Immature natural killer cell (primary cell): ENCODE measurements at regions not wholly inside any gene's neighbourhood (a gene's known extent, or its start where the extent isn't known, plus 50 kb on each side); places are given as distances from the start of the nearest gene placed in this dataset.

Experiments used
- DNase-seq, 3 donors: peaks; one replicate each; pipeline ENCODE4 v3.0.0; 2022; ENCODE audit warnings: mixed read lengths in 1 of 3
- H3K27ac Mint-ChIP-seq, 6 donors: one replicate each; pipeline ENCODE4 v1.8.0; 2020; ENCODE audit warnings: mixed read lengths in 6 of 6, mild to moderate bottlenecking in 5 of 6, inconsistent platforms in 4 of 6, moderate library complexity in 3 of 6
- H3K27me3 Mint-ChIP-seq, 3 donors: one replicate each; pipeline ENCODE4 v1.8.0; 2020 to 2021; ENCODE audit warnings: low read depth in 3 of 3, mild to moderate bottlenecking in 3 of 3, mixed read lengths in 3 of 3, moderate library complexity in 3 of 3, inconsistent platforms in 1 of 3
- H3K36me3 Mint-ChIP-seq, 3 donors: one replicate each; pipeline ENCODE4 v1.8.0; 2020; ENCODE audit warnings: mixed read lengths in 3 of 3, inconsistent platforms in 2 of 3, mild to moderate bottlenecking in 2 of 3
- H3K4me1 Mint-ChIP-seq, 2 donors: one replicate each; pipeline ENCODE4 v1.8.0; 2020; ENCODE audit warnings: inconsistent platforms in 2 of 2, mild to moderate bottlenecking in 2 of 2, mixed read lengths in 2 of 2, moderate library complexity in 1 of 2
- H3K4me3 Mint-ChIP-seq, 5 donors: one replicate each; pipeline ENCODE4 v1.8.0; 2020; ENCODE audit warnings: mild to moderate bottlenecking in 5 of 5, mixed read lengths in 5 of 5, inconsistent platforms in 3 of 5, moderate library complexity in 3 of 5
- H3K9me3 Mint-ChIP-seq, 6 donors: one replicate each; pipeline ENCODE4 v1.8.0; 2020; ENCODE audit warnings: mild to moderate bottlenecking in 6 of 6, mixed read lengths in 6 of 6, inconsistent platforms in 4 of 6, moderate library complexity in 3 of 6

DNA sequence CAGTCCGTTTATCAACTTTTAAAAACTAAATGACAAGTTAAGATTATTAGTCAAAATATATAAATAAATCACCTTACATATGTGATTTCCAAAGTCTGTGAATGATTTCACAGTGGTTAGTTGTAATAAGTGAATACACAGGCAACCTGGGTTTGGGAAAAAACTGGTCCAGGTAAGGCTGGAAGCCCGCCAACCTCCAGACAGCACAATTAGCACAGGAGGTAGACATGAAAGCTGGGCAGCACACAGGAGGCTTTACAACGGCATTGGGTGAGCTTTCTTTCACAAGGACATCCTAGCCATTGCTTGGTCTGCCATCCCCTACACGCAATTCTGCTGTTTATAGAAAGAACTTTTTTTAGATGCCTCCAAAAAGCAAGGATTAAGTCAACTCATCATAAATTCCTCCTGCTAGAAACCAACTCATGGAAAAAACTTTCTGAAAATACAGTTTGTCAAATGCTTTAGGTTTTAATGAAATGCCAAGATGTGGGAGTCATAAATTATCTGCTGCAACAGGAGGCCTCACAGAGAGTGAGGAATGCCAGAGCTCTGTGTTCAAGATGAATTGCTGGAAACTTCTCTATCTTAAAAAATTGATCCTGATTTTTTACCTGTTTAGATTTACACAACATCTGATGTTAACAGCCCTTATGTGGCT lies 346.8 kb upstream of the NFE2L3 start:
- Mint-ChIP-seq H3K4me3 (no peak overlapping the region), H3K4me1 (no peaks in the 10 kb centered on the region), H3K27me3 (peaks cover 0 to 16% (median 5%) of the 10 kb centered on the region in 3 donors), H3K9me3 (no peaks in the 10 kb centered on the region), H3K27ac (no peak overlapping the region), H3K36me3 (no peaks in the 10 kb centered on the region)
- DNase-seq: no peak

DNA sequence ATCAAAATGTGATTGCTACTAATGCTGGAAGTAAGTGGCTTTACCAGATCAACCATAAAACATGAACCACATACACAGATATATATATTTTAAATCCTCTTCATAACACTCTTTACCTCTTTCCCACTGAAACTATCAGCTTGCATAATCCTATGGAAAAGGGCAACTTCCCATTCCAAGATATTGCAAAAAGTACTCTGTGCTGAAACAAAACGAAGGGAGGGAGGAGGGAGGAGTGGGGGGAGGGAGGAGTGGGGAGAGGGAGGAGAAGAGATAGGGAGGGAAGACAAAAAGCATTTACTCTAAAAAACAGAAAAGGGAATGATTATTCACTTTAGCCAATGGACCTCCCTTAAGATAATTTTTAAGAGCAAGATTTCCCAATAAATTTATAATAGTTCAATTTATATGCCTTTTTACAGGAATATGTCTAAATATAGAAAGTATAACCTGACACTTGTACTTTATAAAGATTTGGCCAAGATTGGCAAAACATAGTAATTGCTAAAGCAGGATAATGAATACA lies 344.8 kb upstream of the NFE2L3 start:
- H3K27me3 Mint-ChIP-seq: peaks cover 0 to 18% (median 5%) of the 10 kb centered on the region in 3 donors
- no peak overlapping the region for H3K27ac Mint-ChIP-seq
- H3K4me3 Mint-ChIP-seq: no peak overlapping the region
- no peak for DNase-seq
- H3K4me1 Mint-ChIP-seq: no peaks in the 10 kb centered on the region
- H3K9me3 Mint-ChIP-seq: no peaks in the 10 kb centered on the region
- H3K36me3 Mint-ChIP-seq: no peaks in the 10 kb centered on the region

DNA sequence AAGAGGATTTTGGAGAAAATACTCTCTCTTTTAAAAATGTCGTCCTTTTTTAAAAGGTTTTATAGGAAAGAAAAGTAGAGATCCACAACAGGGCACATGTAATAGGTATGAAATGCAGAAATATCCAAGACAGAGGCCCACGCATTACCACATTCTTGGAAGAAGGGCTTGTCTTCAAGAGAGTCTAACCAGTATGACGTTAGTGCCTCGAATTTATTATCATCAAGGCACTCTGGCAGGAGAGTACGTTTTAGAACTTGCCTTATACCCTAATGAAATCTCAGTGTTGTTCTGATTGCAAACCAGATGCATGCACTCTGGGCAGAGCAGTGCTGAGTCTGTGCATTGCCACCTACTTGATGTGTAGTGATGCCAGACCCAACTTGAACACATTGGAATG lies 342.6 kb upstream of the NFE2L3 start:
- DNase-seq: no peak
- no peaks in the 10 kb centered on the region for H3K36me3 Mint-ChIP-seq
- no peaks in the 10 kb centered on the region for H3K9me3 Mint-ChIP-seq
- H3K27ac Mint-ChIP-seq: no peak overlapping the region
- no peaks in the 10 kb centered on the region for H3K4me1 Mint-ChIP-seq
- peaks cover 0 to 13% (median 2%) of the 10 kb centered on the region in 3 donors for H3K27me3 Mint-ChIP-seq
- H3K4me3 Mint-ChIP-seq: no peak overlapping the region

DNA sequence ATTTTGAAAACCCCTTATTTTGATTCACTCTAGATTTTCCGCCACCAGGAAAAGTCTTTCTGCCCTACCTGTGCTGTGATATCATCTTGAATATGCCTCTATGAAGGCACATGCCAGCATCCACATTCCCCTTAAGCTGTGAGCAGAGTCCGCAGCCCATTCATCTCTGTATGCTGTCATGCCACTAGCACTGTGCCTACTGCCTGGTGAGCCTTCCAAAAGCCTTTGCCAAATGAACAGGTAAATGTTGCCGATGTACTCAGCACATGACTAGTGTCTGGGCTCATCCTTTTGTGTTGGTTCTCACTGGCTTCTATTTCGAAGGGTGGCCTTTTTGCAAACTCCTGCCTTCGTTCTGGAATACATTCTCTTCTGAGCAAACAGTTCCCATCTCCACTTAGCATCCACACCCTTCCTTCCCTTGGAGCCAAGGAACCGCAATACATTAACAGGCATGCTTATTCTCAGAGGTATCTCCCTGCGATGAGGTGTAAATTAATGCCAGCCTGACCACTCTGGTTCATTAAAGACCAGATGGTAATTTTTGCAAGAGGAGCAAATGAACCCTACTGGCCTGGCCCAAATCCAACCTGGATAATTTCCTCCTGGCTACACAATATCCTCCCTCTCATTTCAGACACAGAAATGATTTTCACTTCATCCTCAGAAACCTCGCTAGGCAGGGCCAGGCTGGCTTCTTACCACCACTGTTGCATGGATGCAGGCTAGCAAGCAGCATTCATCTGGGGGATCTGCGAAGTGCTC lies 339.7 kb upstream of the NFE2L3 start:
- no peak for DNase-seq
- Mint-ChIP-seq H3K27me3 (peaks cover 0 to 8% (median 0%) of the 10 kb centered on the region in 3 donors), H3K9me3 (peaks cover 0 to under 1% (median 0%) of the 10 kb centered on the region in 6 donors), H3K36me3 (no peaks in the 10 kb centered on the region), H3K27ac (no peak overlapping the region), H3K4me1 (no peaks in the 10 kb centered on the region), H3K4me3 (no peak overlapping the region)

DNA sequence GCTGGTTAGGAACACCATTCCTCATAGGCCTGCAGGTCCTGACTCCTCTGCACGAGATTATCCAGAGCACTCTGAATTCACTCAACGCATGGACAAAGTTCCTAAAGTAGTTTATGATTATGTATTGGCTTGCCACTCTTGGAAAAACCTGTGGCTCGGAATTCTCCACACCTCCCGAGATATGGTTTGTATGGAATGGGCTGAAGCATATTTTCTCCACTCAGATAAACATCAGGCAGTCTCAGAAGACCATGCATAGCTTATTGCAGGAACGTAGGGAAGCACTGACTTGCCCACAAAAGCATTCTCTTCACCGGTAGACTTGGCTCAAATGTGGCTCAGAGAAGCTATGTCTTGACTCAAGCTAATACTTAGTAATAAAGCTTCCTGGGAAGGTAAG lies 338.6 kb upstream of the NFE2L3 start:
- peaks cover 0 to 7% (median 3%) of the 10 kb centered on the region in 3 donors for H3K27me3 Mint-ChIP-seq
- H3K9me3 Mint-ChIP-seq: peaks cover 0 to 2% (median 0%) of the 10 kb centered on the region in 6 donors
- DNase-seq: no peak
- no peaks in the 10 kb centered on the region for H3K36me3 Mint-ChIP-seq
- no peaks in the 10 kb centered on the region for H3K4me1 Mint-ChIP-seq
- no peak overlapping the region for H3K27ac Mint-ChIP-seq
- H3K4me3 Mint-ChIP-seq: no peak overlapping the region

DNA sequence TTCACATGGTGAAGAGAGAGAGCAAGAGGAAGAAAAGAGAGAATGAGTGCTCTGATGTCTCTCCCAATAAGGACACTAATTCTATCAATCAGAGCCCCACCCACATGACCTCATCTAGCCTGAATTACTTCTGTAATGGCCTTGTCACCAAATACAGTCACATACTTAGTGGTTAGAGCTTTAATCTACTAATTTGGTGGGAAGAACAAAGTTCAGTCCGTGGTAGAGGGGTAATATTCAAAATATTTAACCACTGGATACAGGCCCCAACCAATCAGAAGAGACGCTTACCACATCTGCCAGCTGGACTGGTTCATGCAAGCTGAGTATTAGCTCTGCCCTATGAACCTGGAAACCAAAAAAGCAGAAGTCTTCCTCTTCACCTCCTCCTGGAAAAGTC lies 336.3 kb upstream of the NFE2L3 start:
- H3K36me3 Mint-ChIP-seq: no peaks in the 10 kb centered on the region
- DNase-seq: no peak
- H3K4me3 Mint-ChIP-seq: no peak overlapping the region
- H3K4me1 Mint-ChIP-seq: no peaks in the 10 kb centered on the region
- no peak overlapping the region for H3K27ac Mint-ChIP-seq
- H3K27me3 Mint-ChIP-seq: peaks cover 0 to 7% (median 3%) of the 10 kb centered on the region in 3 donors
- H3K9me3 Mint-ChIP-seq: peaks cover 0 to 2% (median 0%) of the 10 kb centered on the region in 6 donors

DNA sequence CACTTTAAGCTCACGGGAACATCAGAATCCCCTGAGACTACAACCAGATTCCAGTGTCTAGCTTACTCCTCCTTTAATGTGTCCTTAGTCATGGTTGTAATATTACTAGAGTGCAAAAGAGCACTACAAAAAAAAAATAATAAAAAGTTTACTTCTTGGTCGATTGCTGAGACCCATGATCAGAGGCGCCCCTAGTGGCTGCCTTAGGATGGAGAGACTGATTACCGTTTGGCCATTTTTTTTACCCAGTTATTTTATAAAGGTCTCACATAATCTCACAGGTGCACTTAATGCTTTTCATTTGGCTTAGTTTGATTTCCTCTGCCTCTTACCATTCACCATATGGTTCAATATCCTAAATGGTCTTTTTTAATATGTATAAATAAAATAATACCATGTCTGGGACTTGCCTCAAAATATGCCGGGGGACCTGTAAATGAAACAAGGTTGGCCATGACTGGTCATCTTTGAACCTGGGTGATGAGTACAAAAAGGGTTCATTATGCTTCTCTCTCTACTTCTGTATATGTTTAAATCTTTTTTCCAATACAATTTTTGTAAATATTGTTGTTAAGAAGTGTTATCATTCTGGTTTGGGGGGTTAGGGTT lies 331.5 kb upstream of the NFE2L3 start:
- no peaks in the 10 kb centered on the region for H3K36me3 Mint-ChIP-seq
- peaks cover 0 to 2% (median 0%) of the 10 kb centered on the region in 6 donors for H3K9me3 Mint-ChIP-seq
- H3K27me3 Mint-ChIP-seq: peaks cover 0 to 11% (median 3%) of the 10 kb centered on the region in 3 donors
- no peak overlapping the region for H3K27ac Mint-ChIP-seq
- no peak overlapping the region for H3K4me3 Mint-ChIP-seq
- DNase-seq: no peak
- no peaks in the 10 kb centered on the region for H3K4me1 Mint-ChIP-seq

DNA sequence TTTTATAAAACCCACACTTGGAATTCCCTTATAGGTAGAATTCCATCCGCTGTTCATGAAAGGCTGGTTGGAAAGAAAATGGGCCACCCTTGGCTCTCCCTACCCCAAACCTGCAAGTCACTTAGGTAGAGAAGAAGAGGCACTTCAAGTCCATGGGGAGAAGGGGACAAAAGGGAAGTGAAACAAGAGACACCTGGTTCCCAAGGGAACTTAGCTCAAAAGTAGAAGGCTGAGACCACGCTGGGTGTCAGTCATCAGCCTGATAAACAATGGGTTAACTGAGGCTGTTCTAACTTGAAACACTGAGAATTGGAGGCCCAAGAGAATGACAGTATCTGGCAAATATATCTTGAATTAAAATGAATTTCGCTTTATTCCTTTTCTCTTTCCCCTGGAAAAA lies 330.8 kb upstream of the NFE2L3 start:
- no peak overlapping the region for H3K4me3 Mint-ChIP-seq
- no peaks in the 10 kb centered on the region for H3K36me3 Mint-ChIP-seq
- no peak for DNase-seq
- H3K27me3 Mint-ChIP-seq: peaks cover 0 to 12% (median 3%) of the 10 kb centered on the region in 3 donors
- H3K9me3 Mint-ChIP-seq: peaks cover 0 to 2% (median 0%) of the 10 kb centered on the region in 6 donors
- no peaks in the 10 kb centered on the region for H3K4me1 Mint-ChIP-seq
- H3K27ac Mint-ChIP-seq: no peak overlapping the region

DNA sequence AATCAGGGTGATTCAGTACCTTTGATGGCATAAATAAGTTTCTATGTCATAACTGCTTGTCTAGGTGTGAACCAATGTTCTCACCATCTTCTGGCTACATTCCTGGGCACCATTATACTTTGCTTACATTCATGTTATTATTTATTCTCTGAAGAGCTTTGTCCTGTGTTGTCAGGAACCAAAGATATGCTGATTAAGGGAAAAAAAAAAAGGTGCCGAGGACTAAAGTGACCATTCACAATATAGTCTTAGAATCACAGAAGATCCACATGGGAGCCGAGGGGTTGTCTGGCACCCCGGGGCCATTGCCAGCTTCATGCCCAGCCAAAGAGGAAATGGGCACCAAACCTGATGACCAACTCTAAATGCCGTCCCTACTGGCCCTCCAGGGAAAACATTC lies 329.2 kb upstream of the NFE2L3 start:
- peaks cover 0 to 2% (median 0%) of the 10 kb centered on the region in 6 donors for H3K9me3 Mint-ChIP-seq
- H3K27ac Mint-ChIP-seq: no peak overlapping the region
- no peaks in the 10 kb centered on the region for H3K36me3 Mint-ChIP-seq
- H3K4me3 Mint-ChIP-seq: no peak overlapping the region
- no peak for DNase-seq
- H3K4me1 Mint-ChIP-seq: no peaks in the 10 kb centered on the region
- H3K27me3 Mint-ChIP-seq: peaks cover 0 to 11% (median 4%) of the 10 kb centered on the region in 3 donors

DNA sequence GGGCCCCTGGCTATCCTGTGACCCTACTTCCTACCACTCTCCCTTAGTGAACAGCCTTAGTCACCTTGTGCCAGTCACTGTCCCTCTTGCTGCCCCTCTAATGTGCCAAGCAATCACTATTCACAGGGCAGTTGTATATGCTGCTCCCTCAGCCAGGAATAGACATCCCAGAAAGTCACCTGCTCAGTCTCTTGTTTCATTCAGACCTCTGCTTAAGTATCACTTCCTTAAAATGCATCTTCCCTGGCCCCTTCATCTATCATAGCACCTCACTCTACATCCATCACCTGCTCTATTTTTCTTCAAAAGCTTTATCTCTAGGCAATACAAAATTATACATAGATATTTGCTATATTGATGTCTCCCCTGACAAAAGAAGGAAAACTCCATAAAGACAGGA lies 328.4 kb upstream of the NFE2L3 start:
- Mint-ChIP-seq H3K4me3 (no peak overlapping the region), H3K27me3 (peaks cover 0 to 11% (median 6%) of the 10 kb centered on the region in 3 donors), H3K9me3 (peaks cover 0 to 2% (median 0%) of the 10 kb centered on the region in 6 donors), H3K4me1 (no peaks in the 10 kb centered on the region), H3K36me3 (no peaks in the 10 kb centered on the region), H3K27ac (no peak overlapping the region)
- DNase-seq: no peak

DNA sequence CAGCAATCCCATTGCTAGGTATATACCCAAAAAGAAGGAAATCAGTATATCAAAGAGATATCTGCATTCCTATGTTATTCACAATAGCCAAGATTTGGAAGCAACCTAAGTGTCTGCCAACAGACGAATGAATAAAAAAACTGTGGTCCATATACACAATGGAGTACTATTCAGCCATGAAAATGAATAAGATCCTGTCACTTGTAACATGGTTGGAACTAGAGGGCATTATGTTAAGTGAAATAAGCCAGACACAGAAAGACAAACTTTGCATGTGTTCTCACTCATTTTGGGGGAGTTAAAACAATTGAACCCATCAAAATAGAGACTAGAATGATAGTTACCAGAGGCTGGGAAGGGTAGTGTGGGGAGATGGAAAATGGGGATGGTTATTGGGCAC lies 323.5 kb upstream of the NFE2L3 start:
- H3K36me3 Mint-ChIP-seq: no peaks in the 10 kb centered on the region
- H3K27ac Mint-ChIP-seq: no peak overlapping the region
- peaks cover 0 to 5% (median 0%) of the 10 kb centered on the region in 6 donors for H3K9me3 Mint-ChIP-seq
- H3K4me1 Mint-ChIP-seq: no peaks in the 10 kb centered on the region
- no peak overlapping the region for H3K4me3 Mint-ChIP-seq
- DNase-seq: no peak
- peaks cover 0 to 17% (median 3%) of the 10 kb centered on the region in 3 donors for H3K27me3 Mint-ChIP-seq

DNA sequence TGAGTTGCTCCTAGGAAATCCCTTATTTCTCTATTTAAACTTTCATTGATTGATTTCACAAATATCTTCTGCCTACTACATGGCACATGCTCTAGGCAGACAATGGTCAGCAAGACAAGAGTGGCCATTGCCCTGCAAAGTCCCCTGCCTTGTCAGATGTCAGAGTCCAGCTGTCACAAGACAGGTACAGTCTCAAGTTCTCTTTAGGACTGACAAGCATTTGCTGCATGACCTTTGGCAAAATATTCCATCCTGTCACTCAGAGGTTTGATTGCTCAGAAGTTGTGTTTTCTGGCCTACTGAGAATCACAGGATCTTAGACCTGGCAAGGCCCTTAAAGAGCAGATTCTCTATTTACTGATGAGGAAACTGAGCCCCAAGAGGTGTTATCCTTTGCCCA lies 322.3 kb upstream of the NFE2L3 start:
- Mint-ChIP-seq H3K9me3 (peaks cover 0 to 4% (median 0%) of the 10 kb centered on the region in 6 donors), H3K27me3 (peaks cover 0 to 14% (median 3%) of the 10 kb centered on the region in 3 donors), H3K36me3 (no peaks in the 10 kb centered on the region), H3K4me3 (no peak overlapping the region), H3K27ac (no peak overlapping the region), H3K4me1 (no peaks in the 10 kb centered on the region)
- DNase-seq: no peak

DNA sequence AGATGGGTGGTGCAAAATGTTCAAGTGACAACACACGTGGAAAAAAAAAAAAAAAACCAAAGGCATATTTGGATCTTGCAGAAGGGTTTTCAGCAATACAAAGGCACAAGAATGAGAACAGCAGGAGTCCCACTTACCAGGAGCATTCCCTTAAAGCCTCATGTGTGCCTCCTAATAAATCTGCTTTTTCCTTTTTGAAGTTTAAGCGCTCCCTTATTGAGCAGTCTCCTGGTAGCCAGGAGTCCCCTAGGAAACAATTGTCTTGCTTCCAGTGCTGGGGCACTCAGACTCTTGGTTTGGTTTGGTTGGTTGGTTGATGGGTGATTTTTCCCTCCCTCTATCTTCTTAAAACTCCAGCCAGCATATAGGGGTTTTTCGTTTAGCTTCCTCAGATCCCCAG lies 321.8 kb upstream of the NFE2L3 start:
- H3K4me3 Mint-ChIP-seq: no peak overlapping the region
- no peaks in the 10 kb centered on the region for H3K4me1 Mint-ChIP-seq
- H3K27me3 Mint-ChIP-seq: peaks cover 0 to 12% (median 3%) of the 10 kb centered on the region in 3 donors
- H3K36me3 Mint-ChIP-seq: no peaks in the 10 kb centered on the region
- peaks cover 0 to 4% (median 0%) of the 10 kb centered on the region in 6 donors for H3K9me3 Mint-ChIP-seq
- no peak for DNase-seq
- H3K27ac Mint-ChIP-seq: no peak overlapping the region
